ENCODE measurements at regions not wholly inside any gene's neighbourhood (a gene's known extent, or its start where the extent isn't known, plus 50 kb on each side); places are given as distances from the start of the nearest gene placed in this dataset. TPM values are rescaled to one million over a fixed set of nuclear protein-coding genes. Genes with fewer than 3 reads are reported as not detected.

DNA sequence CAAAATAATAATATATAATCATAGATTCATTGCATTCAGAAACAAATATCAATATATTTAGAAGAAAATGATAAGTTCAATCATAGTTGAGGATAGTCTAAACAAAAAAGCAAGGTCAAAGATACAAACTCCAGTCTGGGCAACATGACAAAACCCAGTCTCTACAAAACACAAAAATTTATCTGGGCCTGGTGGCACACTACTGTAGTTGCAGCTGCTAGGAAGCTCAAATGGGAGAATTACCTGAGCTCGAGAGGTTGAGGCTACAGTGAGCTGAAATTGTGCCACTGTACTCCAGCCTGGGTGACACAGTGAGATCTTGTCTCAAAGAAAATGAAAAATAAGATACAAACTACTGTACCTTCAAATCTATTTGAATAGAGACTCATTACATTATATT, 52.7 kb upstream of the ANXA10 start:
- Histone ChIP-seq H3K56ac (ENCODE audit: low read length) (no peak overlapping the region), H3K4ac (ENCODE audit: low read depth, low read length) (no peak overlapping the region), H2BK120ac (ENCODE audit: low read depth, low read length) (no peak overlapping the region), H3K79me1 (ENCODE audit: low read length) (no peaks in the 10 kb centered on the region), H3K27ac (ENCODE audit: low read depth, low read length) (no peak overlapping the region), H4K8ac (ENCODE audit: low read depth, low read length) (no peak overlapping the region), H3K4me3 (ENCODE audit: low read length) (no peak overlapping the region), H3K36me3 (ENCODE audit: control insufficient read depth, insufficient read depth, low read length) (no peaks in the 10 kb centered on the region), H3K79me2 (ENCODE audit: control insufficient read depth, insufficient read depth, low read length) (no peaks in the 10 kb centered on the region), H4K5ac (ENCODE audit: low read length) (no peak overlapping the region), H3K4me1 (ENCODE audit: control insufficient read depth, low read depth, low read length) (no peaks in the 10 kb centered on the region), H2BK5ac (ENCODE audit: low read length) (no peak overlapping the region), H2BK15ac (replicated peaks; ENCODE audit: low read depth) (no peak overlapping the region), H3K23ac (ENCODE audit: low read length) (no peak overlapping the region), H3K9ac (ENCODE audit: low read length) (no peak overlapping the region), H3K27me3 (ENCODE audit: insufficient read depth, low read length, poor library complexity) (no peaks in the 10 kb centered on the region), H3K18ac (ENCODE audit: low read length) (no peak overlapping the region), H3K4me2 (ENCODE audit: low read length) (no peak overlapping the region), H2AK5ac (ENCODE audit: low read length) (no peak overlapping the region)
- no CpG with 5 or more reads among the region's 1 CpG for WGBS (ENCODE audit: extremely low coverage, insufficient coverage, low lambda C conversion rate)
- peak; percentile 15 for DNase-seq

Small RNAs in the stretch of these regions (small RNA-seq; reads per million reads assigned to genes)
- not detected for gene RN7SL776P (ENCODE audit: insufficient read depth)
